ENCODE measurements at regions not wholly inside any gene's neighbourhood (a gene's known extent, or its start where the extent isn't known, plus 50 kb on each side); places are given as distances from the start of the nearest gene placed in this dataset.

DNA sequence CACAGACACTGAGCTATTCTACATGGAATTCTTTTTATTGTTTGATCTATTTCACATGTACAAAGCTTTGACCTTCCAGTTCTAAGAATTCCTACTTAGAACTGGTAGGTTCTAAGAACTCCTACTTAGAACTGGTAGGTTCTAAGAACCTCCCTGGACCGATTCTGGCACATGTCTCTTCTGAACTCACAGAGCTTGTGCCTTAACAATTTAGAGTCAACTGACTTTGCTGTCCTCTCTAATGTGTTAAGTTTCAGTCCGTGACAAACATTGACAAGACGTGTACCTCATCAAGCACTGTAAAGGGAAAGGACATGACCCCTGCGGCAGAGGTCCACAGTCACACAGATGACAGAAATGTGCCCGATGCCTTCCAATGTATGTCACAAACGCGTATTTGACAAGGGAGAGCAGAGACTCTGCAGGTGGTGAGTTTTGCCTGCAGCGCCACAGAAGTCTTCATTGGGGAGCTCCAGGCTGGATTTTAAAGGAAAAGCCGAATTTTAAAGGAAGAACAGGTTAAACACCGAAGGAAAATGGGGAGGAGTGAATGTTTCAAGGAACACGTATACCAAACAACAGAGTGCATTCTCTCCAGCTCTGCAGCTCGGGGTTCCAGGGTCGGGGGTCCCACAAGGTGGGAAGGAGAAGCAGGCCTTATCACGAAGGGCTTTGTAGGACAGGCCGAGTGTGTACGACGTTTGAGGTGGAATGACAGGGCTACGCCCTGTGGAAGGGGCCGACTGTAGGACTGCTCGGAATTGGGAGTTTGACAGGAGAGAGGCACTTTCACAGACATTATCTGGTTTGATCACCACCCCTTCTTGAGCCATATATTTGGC is 161.1 kb upstream of the KLF14 start:
- Histone ChIP-seq H4K20me1 (ENCODE audit: control insufficient read depth, extremely low read depth, insufficient read depth, low read length) (peaks cover 61% of the 10 kb centered on the region), H3K36me3 (ENCODE audit: control insufficient read depth in 2 of 2, extremely low read depth in 1 of 2, insufficient read depth in 2 of 2, low read length in 2 of 2) (peaks cover 47 to 71% of the 10 kb centered on the region in 2 experiments)

DNA sequence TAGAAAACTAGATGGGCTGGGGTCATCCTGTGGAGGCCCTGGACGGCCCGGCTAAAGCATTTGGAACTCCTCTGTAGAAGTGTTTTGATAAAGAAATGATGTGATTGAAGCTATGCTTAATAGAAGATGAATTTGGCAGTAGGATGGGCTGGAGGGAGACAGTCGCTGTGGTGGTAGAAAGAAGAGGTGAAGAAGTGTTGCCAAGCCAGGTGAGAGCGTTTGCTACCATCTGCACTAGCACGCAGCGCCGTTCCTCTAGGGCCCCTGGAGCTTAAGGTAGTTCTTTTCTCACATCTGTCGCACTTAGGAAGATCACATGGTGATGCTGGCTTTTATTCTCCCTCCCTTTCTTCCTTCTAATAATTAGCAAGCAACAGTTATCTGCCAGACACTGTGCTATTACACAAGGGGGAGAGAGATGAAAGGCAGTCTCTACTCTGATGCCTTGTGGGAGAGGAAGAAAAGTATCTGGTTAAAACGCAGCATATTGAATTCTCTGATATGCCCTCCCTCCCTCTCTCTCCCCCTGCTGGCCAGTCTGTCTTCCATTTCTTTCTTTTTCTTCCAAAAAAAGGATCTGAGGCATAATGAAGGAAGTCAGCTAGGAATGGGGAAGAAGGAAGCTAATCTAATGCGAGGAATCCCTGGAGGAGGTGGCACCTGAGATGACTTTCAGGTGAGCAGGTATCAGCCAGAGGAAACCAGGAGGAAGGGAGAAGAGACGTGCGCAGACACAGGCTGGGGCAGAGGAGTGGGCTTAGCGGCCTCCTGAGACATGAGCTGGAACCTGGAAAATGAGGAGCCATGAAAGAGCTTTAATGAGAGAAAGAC is 162.3 kb upstream of the KLF14 start:
- peak overlapping the region; percentile 47 for H3K27ac ChIP-seq (ENCODE audit: control insufficient read depth, insufficient read depth, low read length)
- no peak overlapping the region for H2AFZ ChIP-seq (ENCODE audit: control insufficient read depth, low read length)
- peak overlapping the region; percentile 6 for H3K9ac ChIP-seq (ENCODE audit: control insufficient read depth, extremely low read depth, insufficient read depth, low read length)
- H3K27me3 ChIP-seq (ENCODE audit: control insufficient read depth, extremely low read depth, insufficient read depth, low read length): no peaks in the 10 kb centered on the region
- no peak for DNase-seq (ENCODE audit: low read depth, low spot score)
- peak overlapping the region; percentile 9 for H3K4me2 ChIP-seq (ENCODE audit: control insufficient read depth, extremely low read depth, insufficient read depth, low read depth, low read length)
- H3K4me3 ChIP-seq (ENCODE audit: control insufficient read depth in 2 of 3, extremely low read depth in 1 of 3, insufficient read depth in 2 of 3, low read depth in 1 of 3, low read length in 3 of 3): no peak overlapping the region
- H3K9me1 ChIP-seq (ENCODE audit: control insufficient read depth, extremely low read depth, insufficient read depth, low read length): peaks cover 5% of the 10 kb centered on the region
- TF ChIP-seq, protein P1, sequence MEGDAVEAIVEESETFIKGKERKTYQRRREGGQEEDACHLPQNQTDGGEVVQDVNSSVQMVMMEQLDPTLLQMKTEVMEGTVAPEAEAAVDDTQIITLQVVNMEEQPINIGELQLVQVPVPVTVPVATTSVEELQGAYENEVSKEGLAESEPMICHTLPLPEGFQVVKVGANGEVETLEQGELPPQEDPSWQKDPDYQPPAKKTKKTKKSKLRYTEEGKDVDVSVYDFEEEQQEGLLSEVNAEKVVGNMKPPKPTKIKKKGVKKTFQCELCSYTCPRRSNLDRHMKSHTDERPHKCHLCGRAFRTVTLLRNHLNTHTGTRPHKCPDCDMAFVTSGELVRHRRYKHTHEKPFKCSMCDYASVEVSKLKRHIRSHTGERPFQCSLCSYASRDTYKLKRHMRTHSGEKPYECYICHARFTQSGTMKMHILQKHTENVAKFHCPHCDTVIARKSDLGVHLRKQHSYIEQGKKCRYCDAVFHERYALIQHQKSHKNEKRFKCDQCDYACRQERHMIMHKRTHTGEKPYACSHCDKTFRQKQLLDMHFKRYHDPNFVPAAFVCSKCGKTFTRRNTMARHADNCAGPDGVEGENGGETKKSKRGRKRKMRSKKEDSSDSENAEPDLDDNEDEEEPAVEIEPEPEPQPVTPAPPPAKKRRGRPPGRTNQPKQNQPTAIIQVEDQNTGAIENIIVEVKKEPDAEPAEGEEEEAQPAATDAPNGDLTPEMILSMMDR (optimal IDR thresholded peaks at IDR 0.05 in 1 of 3, IDR thresholded peaks at IDR 0.05 in 1 of 3, conservative IDR thresholded peaks at IDR 0.05 in 1 of 3; ENCODE audit: extremely low read depth in 1 of 3, insufficient read depth in 2 of 3, low read length in 3 of 3): peak in 2 of 3 experiments; percentile 38 to 46
- no peak for TF ChIP-seq EZH2 (IDR thresholded peaks at IDR 0.05; ENCODE audit: low read length)
- H3K4me1 ChIP-seq (ENCODE audit: control insufficient read depth, extremely low read depth, insufficient read depth, low read length): peaks cover 89% of the 10 kb centered on the region
- no peaks in the 10 kb centered on the region for H3K9me3 ChIP-seq (ENCODE audit: control insufficient read depth, low read depth, low read length)
- H3K79me2 ChIP-seq (ENCODE audit: control insufficient read depth, insufficient read depth, low read length): peaks cover 92% of the 10 kb centered on the region
- H4K20me1 ChIP-seq (ENCODE audit: control insufficient read depth, extremely low read depth, insufficient read depth, low read length): peaks cover 67% of the 10 kb centered on the region
- FAIRE-seq: no peak
- peaks cover 47 to 71% of the 10 kb centered on the region in 2 experiments for H3K36me3 ChIP-seq (ENCODE audit: control insufficient read depth in 2 of 2, extremely low read depth in 1 of 2, insufficient read depth in 2 of 2, low read length in 2 of 2)
- dilution Hi-C loops (cut with MboI; ENCODE audit: extremely low pct_ligation_motif_present, low sequenced_read_pairs): no loop called here

More for the DNA sequence above, 161.1 kb upstream of the KLF14 start:
- FAIRE-seq (no peak), DNase-seq (ENCODE audit: low read depth, low spot score) (no peak)
- Histone ChIP-seq H2AFZ (ENCODE audit: control insufficient read depth, low read length) (no peak overlapping the region), H3K4me1 (ENCODE audit: control insufficient read depth, extremely low read depth, insufficient read depth, low read length) (peaks cover 87% of the 10 kb centered on the region), H3K27me3 (ENCODE audit: control insufficient read depth, extremely low read depth, insufficient read depth, low read length) (no peaks in the 10 kb centered on the region), H3K4me3 (ENCODE audit: control insufficient read depth in 2 of 3, extremely low read depth in 1 of 3, insufficient read depth in 2 of 3, low read depth in 1 of 3, low read length in 3 of 3) (no peak overlapping the region), H3K9ac (ENCODE audit: control insufficient read depth, extremely low read depth, insufficient read depth, low read length) (peak overlapping the region; percentile 6), H3K27ac (ENCODE audit: control insufficient read depth, insufficient read depth, low read length) (peak overlapping the region; percentile 13), H3K79me2 (ENCODE audit: control insufficient read depth, insufficient read depth, low read length) (peaks cover 92% of the 10 kb centered on the region), H3K9me3 (ENCODE audit: control insufficient read depth, low read depth, low read length) (no peaks in the 10 kb centered on the region), H3K9me1 (ENCODE audit: control insufficient read depth, extremely low read depth, insufficient read depth, low read length) (peaks cover 5% of the 10 kb centered on the region), H3K4me2 (ENCODE audit: control insufficient read depth, extremely low read depth, insufficient read depth, low read depth, low read length) (peak overlapping the region; percentile 9)
- TF ChIP-seq, protein P1 (optimal IDR thresholded peaks at IDR 0.05 in 1 of 3, IDR thresholded peaks at IDR 0.05 in 1 of 3, conservative IDR thresholded peaks at IDR 0.05 in 1 of 3; ENCODE audit: extremely low read depth in 1 of 3, insufficient read depth in 2 of 3, low read length in 3 of 3): no peak
- no peak for TF ChIP-seq EZH2 (IDR thresholded peaks at IDR 0.05; ENCODE audit: low read length)
- dilution Hi-C loops (cut with MboI; ENCODE audit: extremely low pct_ligation_motif_present, low sequenced_read_pairs): no loop called here

Data from keratinocyte (primary cell).